ENCODE measurements at regions not wholly inside any gene's neighbourhood (a gene's known extent, or its start where the extent isn't known, plus 50 kb on each side); places are given as distances from the start of the nearest gene placed in this dataset.
A peak's percentile ranks its signal among the peaks of the same experiment; 100 is the strongest.

DNA sequence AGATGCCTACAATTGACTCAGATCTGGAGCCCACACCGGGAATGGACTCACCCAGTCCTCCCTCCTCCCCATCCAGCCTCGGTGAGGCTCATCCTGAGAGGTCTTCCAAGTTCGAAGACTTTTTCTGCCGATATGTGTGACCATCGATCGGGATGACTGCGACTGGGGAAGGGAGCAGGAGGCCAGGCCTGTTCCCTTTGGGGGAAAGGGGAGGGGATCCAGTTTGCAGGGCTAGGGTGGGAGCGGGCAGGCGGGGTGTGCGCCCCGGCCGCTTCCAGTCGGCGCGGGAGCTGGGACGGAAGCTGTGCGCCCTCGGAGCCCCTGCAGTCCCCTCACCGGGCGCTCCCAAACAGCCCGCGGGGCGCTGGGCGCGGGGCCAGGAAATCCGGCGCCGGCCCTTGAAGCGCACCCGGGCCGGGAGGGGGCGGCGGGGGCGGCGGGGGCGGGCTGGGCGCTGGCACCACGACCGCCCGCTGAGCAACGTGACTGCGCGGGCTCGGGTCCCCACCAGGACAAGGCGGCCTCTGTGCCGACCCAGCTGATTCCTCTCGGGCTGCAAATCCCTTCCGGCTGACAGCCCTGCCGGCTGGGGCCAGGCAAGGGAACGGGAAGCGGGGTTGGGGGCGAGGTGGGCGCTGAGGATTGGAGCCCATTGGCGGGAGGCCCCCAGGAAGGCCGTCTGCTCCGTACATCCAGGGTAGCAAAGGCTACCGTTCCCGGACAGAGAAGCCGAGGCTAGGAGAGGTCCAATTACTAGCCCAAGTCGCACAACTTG lies 103.9 kb downstream of the EBNA1BP2 start:
- TF ChIP-seq, protein P1, sequence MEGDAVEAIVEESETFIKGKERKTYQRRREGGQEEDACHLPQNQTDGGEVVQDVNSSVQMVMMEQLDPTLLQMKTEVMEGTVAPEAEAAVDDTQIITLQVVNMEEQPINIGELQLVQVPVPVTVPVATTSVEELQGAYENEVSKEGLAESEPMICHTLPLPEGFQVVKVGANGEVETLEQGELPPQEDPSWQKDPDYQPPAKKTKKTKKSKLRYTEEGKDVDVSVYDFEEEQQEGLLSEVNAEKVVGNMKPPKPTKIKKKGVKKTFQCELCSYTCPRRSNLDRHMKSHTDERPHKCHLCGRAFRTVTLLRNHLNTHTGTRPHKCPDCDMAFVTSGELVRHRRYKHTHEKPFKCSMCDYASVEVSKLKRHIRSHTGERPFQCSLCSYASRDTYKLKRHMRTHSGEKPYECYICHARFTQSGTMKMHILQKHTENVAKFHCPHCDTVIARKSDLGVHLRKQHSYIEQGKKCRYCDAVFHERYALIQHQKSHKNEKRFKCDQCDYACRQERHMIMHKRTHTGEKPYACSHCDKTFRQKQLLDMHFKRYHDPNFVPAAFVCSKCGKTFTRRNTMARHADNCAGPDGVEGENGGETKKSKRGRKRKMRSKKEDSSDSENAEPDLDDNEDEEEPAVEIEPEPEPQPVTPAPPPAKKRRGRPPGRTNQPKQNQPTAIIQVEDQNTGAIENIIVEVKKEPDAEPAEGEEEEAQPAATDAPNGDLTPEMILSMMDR (IDR thresholded peaks at IDR 0.05; ENCODE audit: low read depth, low read length), result no peak
- TF ChIP-seq MYC (IDR thresholded peaks at IDR 0.05; ENCODE audit: low read depth, low read length), result no peak
- no peak for TF ChIP-seq MAX (IDR thresholded peaks at IDR 0.05; ENCODE audit: low read depth, low read length)
- no peak for TF ChIP-seq POLR2A (IDR thresholded peaks at IDR 0.05; ENCODE audit: extremely low read depth, insufficient read length)
- peak; percentile 8 for DNase-seq (ENCODE audit: low read depth)
- no peak overlapping the region for H3K4me3 ChIP-seq (ENCODE audit: low read depth, low read length)

GRCh38 chr1:43067233-43067745 lies 104.8 kb downstream of the EBNA1BP2 start:
- TF ChIP-seq, protein P1 (IDR thresholded peaks at IDR 0.05; ENCODE audit: low read depth, low read length), result no peak
- TF ChIP-seq POLR2A (IDR thresholded peaks at IDR 0.05; ENCODE audit: extremely low read depth, insufficient read length) (no peak), MYC (IDR thresholded peaks at IDR 0.05; ENCODE audit: low read depth, low read length) (no peak), MAX (IDR thresholded peaks at IDR 0.05; ENCODE audit: low read depth, low read length) (no peak)
- H3K4me3 ChIP-seq (ENCODE audit: low read depth, low read length), result no peak overlapping the region
- DNase-seq (ENCODE audit: low read depth), result no peak

DNA sequence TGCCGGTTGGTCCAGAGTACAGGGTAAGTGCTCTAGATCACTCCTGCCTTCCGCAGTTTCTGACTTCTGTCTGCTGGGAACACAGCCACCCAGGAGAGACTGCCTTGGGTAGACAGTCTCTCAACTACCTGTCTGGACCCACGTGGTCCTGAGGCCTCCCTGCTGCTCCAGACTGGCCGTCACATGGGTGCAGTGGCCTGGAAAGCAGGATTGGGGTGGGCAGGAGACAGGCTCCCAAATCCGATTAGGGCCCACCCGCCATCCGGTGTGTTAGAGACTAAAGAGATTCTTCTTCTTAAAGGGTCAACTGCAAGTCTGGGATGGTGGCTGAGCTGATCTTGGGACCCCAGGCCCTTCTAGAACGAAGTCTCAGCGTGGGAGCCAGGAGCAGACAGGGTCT lies 105.5 kb downstream of the EBNA1BP2 start:
- no peak for TF ChIP-seq MAX (IDR thresholded peaks at IDR 0.05; ENCODE audit: low read depth, low read length)
- DNase-seq (ENCODE audit: low read depth), result no peak

GRCh38 chr1:43065616-43066399 lies 106.3 kb downstream of the EBNA1BP2 start:
- no peak for DNase-seq (ENCODE audit: low read depth)
- no peak overlapping the region for H3K4me3 ChIP-seq (ENCODE audit: low read depth, low read length)
- TF ChIP-seq MYC (IDR thresholded peaks at IDR 0.05; ENCODE audit: low read depth, low read length) (no peak), POLR2A (IDR thresholded peaks at IDR 0.05; ENCODE audit: extremely low read depth, insufficient read length) (no peak), MAX (IDR thresholded peaks at IDR 0.05; ENCODE audit: low read depth, low read length) (no peak)
- TF ChIP-seq, protein P1 (IDR thresholded peaks at IDR 0.05; ENCODE audit: low read depth, low read length), result no peak

More for the DNA sequence above, 105.5 kb downstream of the EBNA1BP2 start:
- H3K4me3 ChIP-seq (ENCODE audit: low read depth, low read length), result no peak overlapping the region

DNA sequence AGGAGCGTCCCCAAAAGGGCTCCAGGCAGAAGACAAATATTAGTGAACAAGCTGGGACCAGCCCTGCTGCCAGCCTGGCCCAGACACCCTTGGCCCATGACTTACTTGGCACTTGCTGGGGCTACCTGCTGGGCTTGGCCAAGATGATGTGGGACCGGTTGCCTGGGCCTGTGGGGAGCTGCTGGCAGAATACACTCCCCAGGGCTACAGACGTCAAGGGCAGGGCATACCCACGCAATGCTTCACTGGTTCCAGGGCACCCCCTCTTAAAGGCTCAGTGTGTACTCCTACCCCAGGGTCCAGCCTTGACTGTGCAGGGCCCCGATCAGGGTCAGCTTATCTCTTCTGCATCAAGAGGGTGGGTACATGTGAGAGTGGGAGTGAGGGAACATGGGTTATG lies 106.5 kb upstream of the SLC2A1 start:
- no peak for DNase-seq (ENCODE audit: low read depth)
- H3K4me3 ChIP-seq (ENCODE audit: low read depth, low read length), result no peak overlapping the region
- TF ChIP-seq MYC (IDR thresholded peaks at IDR 0.05; ENCODE audit: low read depth, low read length) (no peak), POLR2A (IDR thresholded peaks at IDR 0.05; ENCODE audit: extremely low read depth, insufficient read length) (no peak), MAX (IDR thresholded peaks at IDR 0.05; ENCODE audit: low read depth, low read length) (no peak)
- TF ChIP-seq, protein P1 (IDR thresholded peaks at IDR 0.05; ENCODE audit: low read depth, low read length), result no peak

All from NB4 (cell line).